Nephron (organoid): ENCODE measurements at regions not wholly inside any gene's neighbourhood (a gene's known extent, or its start where the extent isn't known, plus 50 kb on each side); places are given as distances from the start of the nearest gene placed in this dataset.

Experiments
- H3K27ac Mint-ChIP-seq, 3 experiments: 2 replicates each; pipeline ENCODE4 v1.8.0; 2020; ENCODE audit warnings: mixed read lengths in 3 of 3, mild to moderate bottlenecking in 2 of 3, moderate library complexity in 1 of 3
- H3K27me3 Mint-ChIP-seq: 2 replicates; pipeline ENCODE4 v1.8.0; 2021; ENCODE audit warnings: low read depth, mild to moderate bottlenecking, moderate library complexity, mixed read lengths
- H3K36me3 Mint-ChIP-seq: 2 replicates; pipeline ENCODE4 v1.8.0; 2020; ENCODE audit warnings: low read depth, mixed read lengths
- H3K4me1 Mint-ChIP-seq: 2 replicates; pipeline ENCODE4 v1.8.0; 2020; ENCODE audit warnings: mixed read lengths
- H3K4me3 Mint-ChIP-seq, 3 experiments: 2 replicates each; pipeline ENCODE4 v1.8.0; 2020; ENCODE audit warnings: mild to moderate bottlenecking in 3 of 3, mixed read lengths in 3 of 3, moderate library complexity in 2 of 3
- H3K9me3 Mint-ChIP-seq: 2 replicates; pipeline ENCODE4 v1.8.0; 2020; ENCODE audit warnings: mixed read lengths
- CTCF ChIP-seq, 3 experiments: fragments of 200-600 bp; sonication (generic); IDR thresholded peaks; one replicate each; pipeline ENCODE4 v1.5.0; 2021; ENCODE audit warnings: antibody characterized with exemption in 3 of 3; ENCODE audit not compliant: unreplicated experiment in 3 of 3

- Mint-ChIP-seq H3K9me3 (peaks cover 4% of the 10 kb centered on the region), H3K36me3 (no peaks in the 10 kb centered on the region), H3K27me3 (peaks cover 24% of the 10 kb centered on the region), H3K4me1 (peaks cover 55% of the 10 kb centered on the region), H3K27ac (peak overlapping the region in 1 of 3 experiments; percentile 60), H3K4me3 (no peak overlapping the region)
- TF ChIP-seq CTCF (IDR thresholded peaks at IDR 0.05; ENCODE audit: unreplicated experiment in 3 of 3) = no peak
Observed at GRCh38 chr22:27552863-27553262, 248.7 kb downstream of the MN1 start.

- Mint-ChIP-seq H3K9me3 (peaks cover 4% of the 10 kb centered on the region), H3K4me3 (peak overlapping the region; percentile 3 to 9 (median 7)), H3K36me3 (no peaks in the 10 kb centered on the region), H3K27ac (peak overlapping the region; percentile 83 to 98 (median 98)), H3K4me1 (peaks cover 48% of the 10 kb centered on the region), H3K27me3 (peaks cover 24% of the 10 kb centered on the region)
- TF ChIP-seq CTCF (IDR thresholded peaks at IDR 0.05; ENCODE audit: unreplicated experiment in 3 of 3) = no peak
Observed at GRCh38 chr22:27554106-27554811, 247.3 kb downstream of the MN1 start.

GRCh38 chr22:27554841-27555456, 246.6 kb downstream of the MN1 start:
- peak overlapping the region in 1 of 3 experiments; percentile 3 for H3K4me3 Mint-ChIP-seq
- peaks cover 49% of the 10 kb centered on the region for H3K4me1 Mint-ChIP-seq
- H3K27me3 Mint-ChIP-seq = peaks cover 24% of the 10 kb centered on the region
- peaks cover 4% of the 10 kb centered on the region for H3K9me3 Mint-ChIP-seq
- no peaks in the 10 kb centered on the region for H3K36me3 Mint-ChIP-seq
- H3K27ac Mint-ChIP-seq = peak overlapping the region; percentile 83 to 98 (median 98)
- no peak for TF ChIP-seq CTCF (IDR thresholded peaks at IDR 0.05; ENCODE audit: unreplicated experiment in 3 of 3)

- Mint-ChIP-seq H3K9me3 (peaks cover 4% of the 10 kb centered on the region), H3K27ac (peak overlapping the region in 2 of 3 experiments; percentile 70 to 87), H3K27me3 (peaks cover 24% of the 10 kb centered on the region), H3K4me1 (peaks cover 54% of the 10 kb centered on the region), H3K36me3 (no peaks in the 10 kb centered on the region), H3K4me3 (no peak overlapping the region)
- no peak for TF ChIP-seq CTCF (IDR thresholded peaks at IDR 0.05; ENCODE audit: unreplicated experiment in 3 of 3)
Observed at GRCh38 chr22:27556371-27556770, 245.2 kb downstream of the MN1 start.

- no peaks in the 10 kb centered on the region for H3K36me3 Mint-ChIP-seq
- peak overlapping the region in 2 of 3 experiments; percentile 70 to 87 for H3K27ac Mint-ChIP-seq
- no peak overlapping the region for H3K4me3 Mint-ChIP-seq
- TF ChIP-seq CTCF (IDR thresholded peaks at IDR 0.05; ENCODE audit: unreplicated experiment in 3 of 3) = no peak
- H3K4me1 Mint-ChIP-seq = peaks cover 59% of the 10 kb centered on the region
- peaks cover 21% of the 10 kb centered on the region for H3K27me3 Mint-ChIP-seq
- no peaks in the 10 kb centered on the region for H3K9me3 Mint-ChIP-seq
Observed at GRCh38 chr22:27557286-27558008, 244.1 kb downstream of the MN1 start.
